Myocyte (in vitro differentiated cells): ENCODE measurements at regions not wholly inside any gene's neighbourhood (a gene's known extent, or its start where the extent isn't known, plus 50 kb on each side); places are given as distances from the start of the nearest gene placed in this dataset.
"Not testable (repeated sequence)": the region's sequence is repeated elsewhere in the genome, so short reads cannot be mapped to it uniquely, and the experiment has no call there.

Experiments used
- DNase-seq: peaks from one replicate; pipeline ENCODE4 v3.0.0-alpha.2; 2012; ENCODE audit warnings: low read depth

DNA sequence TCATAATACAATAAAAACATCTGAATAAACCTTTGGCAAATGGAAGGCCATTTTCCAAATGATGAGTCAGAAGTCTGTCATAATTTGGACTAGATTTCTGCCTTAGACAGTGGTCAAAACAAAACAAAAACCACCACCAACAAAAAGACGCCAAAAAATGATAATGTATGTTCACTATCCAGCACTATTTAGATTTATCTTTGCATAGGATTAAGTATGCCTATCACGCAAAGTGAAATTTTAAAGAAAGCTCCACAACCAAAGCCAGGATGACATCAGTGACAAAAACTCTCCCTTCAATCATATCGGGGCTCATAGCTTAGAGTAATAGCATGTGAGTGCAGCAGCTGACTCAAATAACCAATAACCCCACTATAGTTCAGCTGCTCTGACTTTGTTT, 201.9 kb downstream of the MOXD1 start:
- peak; percentile 78 for DNase-seq

DNA sequence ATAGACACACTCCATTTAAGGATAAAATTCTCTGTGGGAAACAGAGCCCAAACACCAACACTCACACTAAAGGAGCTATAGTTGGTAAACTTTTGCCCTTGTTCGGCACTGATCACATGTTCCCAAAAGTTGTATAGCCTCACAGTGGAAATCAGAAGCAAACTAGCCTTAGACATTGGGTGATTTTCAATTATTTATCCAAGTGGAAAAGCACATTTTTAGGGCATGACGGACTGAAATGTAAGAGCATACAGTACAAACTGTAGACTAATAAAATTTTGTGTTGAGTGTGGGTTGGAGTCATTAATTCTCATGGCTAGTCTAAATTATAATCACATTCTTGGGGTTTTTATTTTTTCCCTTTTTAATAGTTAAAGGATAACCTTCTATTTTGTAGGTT, 202.4 kb downstream of the MOXD1 start:
- no peak for DNase-seq

DNA sequence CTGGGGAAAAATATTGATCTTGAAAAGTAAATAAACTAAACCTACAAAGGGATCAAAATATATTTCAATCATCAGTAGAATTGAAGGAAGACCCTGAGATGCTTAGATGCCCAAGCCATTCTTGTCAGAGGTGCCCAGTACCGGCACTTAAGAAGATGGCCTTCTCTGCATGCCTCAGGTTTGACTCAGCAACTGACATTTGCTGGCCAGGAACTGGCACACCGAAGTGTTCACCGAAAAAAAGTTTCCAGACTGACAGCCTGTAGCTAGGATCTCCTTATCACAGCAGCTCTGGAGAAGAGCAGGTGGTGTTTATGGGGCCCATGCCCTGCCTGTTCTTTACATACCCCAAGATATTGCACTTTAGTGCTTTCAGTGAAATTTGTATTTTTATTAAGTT, 203.2 kb downstream of the MOXD1 start:
- peak; percentile 56 for DNase-seq

DNA sequence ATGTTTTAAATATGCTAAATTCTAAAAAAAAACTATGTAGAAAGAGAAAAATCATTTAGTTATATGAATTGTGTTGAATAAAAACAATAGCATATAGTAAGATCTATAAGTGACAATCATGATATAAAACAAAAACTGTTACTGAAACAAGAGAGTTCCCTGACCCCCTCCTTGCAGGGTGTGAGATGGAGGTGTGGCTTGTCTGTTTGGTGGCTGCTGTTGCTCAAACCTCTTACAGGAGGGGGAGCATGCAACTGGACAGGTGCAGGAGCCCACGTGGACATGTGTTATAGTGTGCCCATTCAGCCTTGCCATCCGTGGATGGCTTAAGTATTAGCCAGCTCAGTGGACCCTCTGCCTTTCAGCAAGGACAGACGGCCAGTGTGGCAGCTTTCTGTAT, 206.7 kb downstream of the MOXD1 start:
- no peak for DNase-seq

DNA sequence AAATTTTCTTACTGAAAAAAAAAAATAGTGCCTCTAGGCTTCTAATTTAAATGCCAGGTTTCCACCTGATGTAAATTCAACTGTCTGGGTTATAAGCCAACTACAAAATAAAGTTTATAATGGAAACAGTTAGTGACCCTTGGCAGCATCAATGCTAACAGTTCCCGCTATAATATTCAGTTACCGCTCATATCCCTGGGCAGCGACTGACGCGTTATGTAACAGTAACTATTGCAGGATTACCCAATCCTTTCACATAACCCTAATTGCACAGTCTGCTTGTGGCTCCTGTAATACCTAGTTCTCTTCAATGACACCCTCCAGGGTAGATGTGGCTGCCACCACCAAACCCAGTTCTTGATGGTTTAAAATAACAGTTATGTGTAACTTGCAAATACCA, 208.6 kb downstream of the MOXD1 start:
- no peak for DNase-seq

DNA sequence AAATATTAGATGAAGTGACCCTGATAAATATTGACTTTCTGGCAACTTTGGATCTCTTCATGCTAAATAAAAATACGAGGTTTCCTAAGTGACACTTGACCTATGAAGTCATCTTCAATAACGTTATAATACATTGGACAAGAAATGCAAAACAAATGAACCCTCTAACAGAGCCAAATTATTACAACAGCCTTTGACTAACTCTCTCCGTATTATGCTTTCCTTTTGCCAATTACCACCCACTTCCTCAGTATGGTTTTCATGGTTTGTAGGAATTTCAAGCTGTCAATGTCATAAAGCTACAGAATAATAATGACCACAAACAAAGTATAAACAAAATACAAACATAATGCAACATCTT, 210.5 kb downstream of the MOXD1 start:
- DNase-seq, result peak; percentile 30

DNA sequence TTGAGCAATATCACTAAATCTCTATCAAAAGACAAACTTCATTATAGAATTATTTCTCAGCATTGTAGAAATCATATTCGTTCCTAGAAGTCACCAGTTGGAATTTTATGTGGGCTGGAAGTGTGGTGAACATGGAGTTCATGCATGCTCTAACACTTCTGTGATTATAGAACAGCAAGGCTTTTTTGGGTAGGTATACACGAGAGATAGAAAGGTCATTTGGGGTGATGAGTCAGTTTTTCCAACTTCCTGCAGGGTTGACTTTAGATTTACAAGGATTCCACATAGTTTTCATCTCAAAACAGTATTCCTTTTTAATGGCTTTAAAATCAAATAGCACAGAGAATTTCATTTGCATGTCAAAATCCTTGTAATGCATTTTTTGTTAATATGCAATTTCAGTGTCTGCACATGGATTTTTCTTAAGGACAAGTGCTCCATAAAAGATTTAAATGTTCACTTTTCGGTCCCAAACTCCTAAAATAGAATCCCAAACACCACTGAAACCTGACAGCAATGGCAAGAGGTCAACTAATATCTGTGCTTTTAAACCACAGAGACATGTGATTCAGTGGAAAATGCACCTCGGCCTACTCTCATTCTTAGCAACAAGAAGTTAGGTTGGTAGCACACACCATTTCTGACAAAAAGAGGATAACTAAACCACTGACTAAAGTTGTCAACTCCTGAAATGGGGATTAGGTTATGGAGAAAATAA, 211.0 kb downstream of the MOXD1 start:
- peak; percentile 45 for DNase-seq

DNA sequence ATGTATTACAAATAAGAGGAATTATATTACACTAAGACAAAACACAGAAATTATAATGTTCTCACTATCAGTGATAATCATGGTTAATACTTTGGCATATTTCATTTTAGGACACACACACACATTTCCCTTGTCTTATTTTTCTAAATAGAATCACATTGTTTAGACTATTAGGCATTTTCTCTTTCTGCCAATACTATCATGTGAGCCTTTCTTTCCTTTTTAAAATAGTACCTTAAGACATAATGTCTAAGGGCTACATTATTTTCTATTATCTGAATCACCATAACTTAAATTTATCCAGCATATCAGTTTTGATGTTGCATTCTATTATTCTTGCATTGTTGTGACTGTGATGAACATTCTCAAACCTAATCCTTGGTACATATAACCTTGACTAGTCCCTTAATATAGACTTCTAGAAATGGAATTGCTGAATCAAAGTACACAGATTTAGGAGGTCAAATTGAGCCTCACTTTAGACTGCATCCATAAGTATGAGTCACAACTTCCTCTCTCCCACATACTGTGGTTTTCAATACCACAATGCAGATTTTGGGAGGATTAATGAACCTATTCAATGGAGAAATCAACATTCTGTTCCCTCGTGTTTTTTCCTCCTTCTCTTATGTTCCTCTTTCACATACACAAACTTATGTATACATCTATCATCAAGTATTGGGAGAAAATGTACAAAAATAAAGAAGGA, 212.6 kb downstream of the MOXD1 start:
- DNase-seq, result peak; percentile 38

DNA sequence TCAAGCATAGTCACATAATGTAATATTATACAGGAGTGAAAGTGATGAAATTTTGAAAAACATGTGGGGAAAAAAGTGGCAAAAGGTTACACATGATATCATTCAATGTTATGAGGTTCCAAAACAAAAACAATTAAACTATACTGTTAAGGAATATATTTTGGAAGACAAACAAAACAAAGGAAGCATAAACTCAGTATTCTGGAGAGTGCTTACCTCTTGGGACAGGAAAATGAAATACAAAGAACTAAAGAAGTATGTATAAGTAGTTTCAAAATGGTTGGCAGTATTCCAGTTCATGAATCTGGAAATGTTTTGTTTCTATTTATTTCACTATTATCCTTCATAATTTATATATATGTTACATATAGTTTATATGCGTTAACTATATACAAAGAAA, 213.5 kb downstream of the MOXD1 start:
- no peak for DNase-seq

DNA sequence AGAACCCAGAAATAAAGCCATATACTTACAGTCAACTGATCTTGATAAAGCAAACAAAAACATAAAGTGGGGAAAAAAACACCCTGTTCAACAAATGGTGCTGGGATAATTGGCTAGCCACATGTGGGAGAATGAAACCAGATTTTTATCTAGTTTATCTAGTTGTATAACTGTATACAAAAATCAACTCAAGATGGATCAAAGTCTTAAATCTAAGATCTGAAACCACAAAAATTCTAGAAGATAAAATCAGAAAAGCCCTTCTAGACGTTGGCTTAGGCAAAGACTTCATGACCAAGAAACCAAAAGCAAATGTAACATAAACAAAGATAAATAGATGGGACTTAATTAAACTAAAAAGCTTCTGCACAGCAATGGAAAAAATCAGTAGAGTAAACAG, 216.3 kb downstream of the MOXD1 start:
- not testable (repeated sequence) for DNase-seq

DNA sequence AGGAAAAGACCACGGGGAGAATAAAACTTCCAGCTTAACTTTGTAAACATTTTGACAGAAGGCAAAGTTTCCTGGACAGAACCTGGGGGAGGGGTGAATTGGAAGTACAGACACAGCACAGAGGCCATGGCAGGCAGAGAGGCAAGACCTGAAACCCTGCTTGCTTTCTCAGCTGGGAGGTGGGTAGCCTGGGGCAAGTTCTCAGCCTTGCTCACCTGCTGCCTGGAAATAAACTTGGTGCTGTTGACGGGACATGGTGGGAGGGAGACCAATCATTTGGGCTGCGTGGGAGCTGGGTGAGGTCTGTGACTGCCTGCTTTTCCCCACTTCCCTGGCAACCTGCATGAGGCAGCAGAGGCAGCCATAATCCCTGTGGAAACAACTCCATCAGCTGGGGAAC, 221.3 kb downstream of the MOXD1 start:
- DNase-seq, result no peak

DNA sequence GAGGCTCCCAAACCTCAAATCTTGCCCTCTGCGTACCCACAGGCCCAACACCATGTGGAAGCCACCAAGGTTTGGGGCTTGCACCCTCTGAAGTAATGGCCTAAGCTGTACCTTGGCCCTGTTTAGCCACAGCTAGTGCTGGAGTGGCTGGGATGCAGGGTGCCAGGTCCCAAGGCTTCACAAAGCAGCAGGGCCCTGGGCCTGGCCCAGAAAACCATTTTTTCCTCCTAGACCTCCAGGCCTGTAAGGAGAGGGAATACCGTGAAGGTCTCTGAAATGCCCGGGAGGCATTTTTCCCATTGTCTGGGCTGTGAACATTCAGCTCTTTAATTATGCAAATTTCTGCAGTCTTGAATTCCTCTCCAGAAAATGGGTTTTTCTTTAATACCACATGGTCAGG, 223.7 kb upstream of the CCN2 start:
- DNase-seq, result no peak

DNA sequence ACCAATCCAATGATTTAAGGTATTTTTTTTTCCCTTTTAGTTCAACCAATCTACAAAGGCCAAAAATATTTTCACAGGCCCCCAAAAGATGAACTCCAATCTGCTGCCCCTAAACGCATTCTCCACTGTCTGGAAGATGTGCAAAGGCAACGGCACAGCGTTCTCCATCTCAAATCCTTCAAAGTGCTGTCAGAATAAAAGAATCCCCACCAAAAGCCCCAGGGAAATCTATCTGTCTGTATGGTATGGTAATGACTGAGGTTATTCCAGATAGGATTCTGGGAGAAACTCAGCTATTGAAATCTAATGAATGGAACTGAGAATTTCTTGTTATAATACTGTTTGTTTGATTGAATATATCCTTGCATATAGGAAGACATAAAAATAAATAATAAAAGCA, 217.8 kb upstream of the CCN2 start:
- DNase-seq, result no peak

DNA sequence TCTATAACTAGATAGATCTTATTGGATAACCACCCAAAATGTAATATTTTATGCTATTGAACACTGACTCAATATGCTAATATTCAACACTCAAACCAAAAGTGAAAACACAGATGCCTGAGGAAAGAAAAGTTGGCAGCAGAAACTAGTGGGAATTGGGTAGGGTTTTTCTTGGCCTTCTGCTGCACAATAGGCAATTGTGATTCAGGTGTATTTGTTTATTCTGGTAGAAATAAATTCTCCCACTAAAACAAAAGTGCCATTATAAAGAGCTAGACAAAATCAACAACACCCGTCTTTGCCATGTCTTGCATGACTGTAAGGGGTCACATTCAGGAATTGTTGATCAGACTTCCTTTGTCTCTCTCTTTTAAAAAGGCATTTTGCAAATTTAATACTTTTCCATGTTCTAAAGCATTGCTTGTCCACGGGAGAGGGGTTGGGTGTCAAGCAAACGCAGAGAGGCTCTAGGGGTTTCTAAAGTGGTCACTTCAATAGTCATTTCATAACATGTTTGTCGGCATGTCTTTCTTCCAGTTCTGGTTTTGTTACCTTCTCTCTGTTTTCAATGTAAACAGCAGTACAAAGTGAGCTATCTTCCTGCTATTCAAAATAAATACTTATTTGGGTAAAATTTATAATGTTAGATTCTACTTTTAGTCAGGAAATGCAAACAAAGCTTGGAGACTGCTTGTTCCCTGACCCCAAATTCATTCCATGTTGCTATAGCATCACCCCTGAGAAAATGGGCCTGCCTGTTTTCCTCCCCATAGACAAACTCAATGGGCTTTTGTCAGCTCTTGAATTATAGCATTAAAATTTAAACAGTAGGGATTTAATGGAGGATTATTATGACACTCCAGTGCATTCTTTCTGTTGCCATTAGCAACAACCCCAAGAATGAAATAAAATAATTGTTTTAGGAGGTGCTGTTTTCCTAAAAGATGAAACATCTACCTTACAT, 217.0 kb upstream of the CCN2 start:
- DNase-seq, result no peak

DNA sequence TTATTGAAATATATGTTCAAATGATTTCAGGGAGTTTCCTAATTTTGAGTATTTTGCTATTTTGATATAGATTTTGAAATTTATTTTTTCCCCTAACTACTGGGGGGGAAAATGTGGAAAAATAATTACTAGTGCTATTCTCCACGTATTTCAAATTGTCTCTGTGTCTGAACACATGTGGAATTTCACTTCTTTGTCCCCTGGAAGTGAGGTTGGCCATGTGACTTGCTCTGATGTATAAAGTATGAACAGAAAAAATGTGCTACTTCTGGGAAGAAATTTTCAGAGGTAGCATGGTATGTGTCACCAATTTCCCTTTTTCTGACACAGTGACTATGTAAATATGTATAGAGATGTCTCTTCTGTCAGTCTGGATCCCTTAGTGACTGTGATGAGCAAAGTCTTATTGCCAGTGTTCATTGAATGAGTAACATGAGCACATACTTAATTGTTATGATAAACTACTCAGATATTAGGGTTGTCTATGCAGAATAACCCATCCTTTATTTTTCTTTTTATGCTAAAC, 215.4 kb upstream of the CCN2 start:
- no peak for DNase-seq

DNA sequence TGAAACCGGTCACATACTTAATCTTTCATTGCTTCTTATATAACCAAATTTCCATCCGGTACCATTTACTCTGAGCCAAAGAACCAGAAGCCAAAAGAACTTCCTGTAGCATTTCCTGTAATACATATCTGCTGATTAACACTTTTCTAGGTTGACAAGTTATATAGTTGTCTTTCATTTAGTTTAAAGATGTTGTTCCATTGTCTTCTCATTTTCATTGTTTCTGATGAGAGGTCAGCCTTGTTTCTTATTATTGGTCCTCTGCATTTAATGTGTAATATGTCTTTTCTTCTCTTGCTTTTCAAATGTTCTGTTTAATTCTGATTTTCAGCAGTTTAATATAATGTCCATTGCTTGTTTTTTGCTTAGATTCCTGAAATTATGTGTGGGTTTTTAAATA, 214.5 kb upstream of the CCN2 start:
- DNase-seq, result no peak

DNA sequence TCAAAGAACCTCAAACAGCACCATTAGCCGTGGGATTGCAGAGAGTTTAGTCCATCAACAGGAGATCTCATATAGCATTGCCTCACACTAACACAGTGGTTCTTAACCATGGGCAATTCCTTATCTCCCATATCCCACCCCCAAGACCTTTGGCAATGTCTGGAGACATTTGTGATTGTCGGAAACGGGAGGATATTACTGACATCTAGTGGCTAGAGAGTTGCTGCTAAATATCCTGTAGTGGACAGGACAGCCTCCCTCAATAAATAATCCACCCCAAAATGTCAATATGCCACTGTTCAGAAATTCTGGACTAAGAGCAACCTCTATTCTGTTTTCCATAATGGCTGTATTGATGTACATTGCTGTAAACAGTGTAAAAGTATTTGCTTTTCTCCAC, 210.1 kb upstream of the CCN2 start:
- peak; percentile 73 for DNase-seq

DNA sequence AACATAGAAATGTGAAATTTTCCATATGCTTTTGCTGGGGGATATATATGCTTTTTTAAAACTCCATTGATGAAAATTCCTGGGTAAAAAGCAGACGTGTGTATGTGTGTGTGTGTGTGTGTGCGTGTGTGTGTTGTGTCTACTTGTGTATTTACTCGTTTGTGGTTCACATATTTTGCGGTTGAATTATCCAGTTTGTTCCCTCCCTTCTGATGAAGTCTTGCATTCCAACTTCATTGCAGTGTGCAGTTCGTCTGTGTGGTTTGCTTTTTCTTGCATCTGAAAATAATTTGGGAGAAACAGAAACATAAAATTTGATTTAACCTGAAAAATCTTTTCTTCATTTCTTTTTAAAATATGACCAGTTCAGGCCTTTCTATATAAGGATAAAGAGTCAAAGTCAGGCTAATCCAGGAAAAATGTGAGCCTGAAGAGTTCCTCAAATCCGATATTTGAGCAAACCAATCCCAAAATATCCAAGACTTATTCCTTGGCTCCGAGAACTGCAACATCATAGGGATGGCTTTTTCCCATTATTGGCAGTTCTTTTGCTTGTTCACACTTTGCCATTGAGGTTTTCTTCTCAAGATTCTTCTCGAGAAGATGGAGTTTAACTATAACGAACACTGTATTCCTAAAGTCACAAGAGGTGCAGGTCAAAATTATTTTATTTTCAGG, 202.2 kb upstream of the CCN2 start:
- peak; percentile 81 for DNase-seq

DNA sequence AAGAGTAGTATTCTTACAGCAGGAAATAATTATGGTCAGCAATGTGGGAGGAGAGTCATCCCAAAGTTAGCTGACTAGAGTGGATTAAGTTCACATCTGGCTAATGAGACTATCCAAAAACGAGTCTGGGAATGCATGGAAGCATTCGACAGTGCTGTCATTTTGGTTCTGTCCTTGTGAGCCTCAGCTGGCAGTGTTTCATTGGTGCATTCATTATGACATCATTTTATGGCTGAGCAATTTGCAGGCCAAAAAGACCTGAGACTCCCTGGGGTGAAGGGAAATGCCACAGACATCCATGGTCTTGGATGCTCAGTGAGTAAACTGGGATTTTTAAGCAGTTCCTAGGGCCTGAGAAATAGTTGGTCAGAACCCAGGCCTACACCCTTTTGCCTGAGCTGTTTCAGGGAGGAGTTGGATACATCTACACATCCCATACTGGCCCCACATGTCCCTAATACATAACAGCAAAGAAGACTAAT, 196.4 kb upstream of the CCN2 start:
- DNase-seq, result peak; percentile 80

DNA sequence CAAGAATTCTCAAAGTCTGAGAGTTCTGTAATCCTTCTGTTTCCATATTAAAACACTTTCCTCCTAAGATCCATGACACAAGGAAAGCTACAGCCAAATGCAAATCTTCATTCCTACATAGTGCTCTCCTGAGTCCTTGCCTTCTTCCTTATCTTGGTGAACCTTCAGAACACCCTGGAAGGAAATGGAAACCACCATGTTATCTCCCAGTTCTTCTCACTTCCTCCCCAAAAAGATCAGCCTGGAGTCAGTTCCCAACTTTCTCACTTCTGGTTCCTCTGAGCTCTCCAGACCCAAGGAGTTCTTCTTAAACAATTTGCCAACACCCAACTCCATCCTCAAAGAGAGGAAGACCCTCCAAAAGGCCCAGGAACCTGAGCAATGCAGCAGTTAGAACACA, 193.3 kb upstream of the CCN2 start:
- DNase-seq, result no peak

DNA sequence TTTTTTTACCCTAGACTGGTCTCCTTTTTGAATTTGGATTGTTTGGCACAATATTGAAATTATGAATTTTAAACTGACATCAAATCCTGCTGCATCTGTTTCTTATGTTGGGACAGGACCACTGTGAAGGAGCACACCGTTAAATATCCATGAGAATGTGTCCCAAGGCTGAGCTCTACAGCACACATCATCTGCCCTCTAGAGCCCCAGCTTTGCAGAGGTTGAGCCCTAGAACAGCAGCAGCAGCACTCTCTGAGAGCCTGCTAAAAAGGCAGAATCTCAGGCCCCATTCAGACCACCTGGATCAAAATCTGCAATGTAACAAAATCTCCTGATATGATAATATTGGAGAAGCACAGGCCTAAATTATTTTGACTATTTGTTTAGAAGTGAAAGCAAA, 192.1 kb upstream of the CCN2 start:
- no peak for DNase-seq
